Spinal cord (tissue), 9 donors: ENCODE measurements at regions not wholly inside any gene's neighbourhood (a gene's known extent, or its start where the extent isn't known, plus 50 kb on each side); places are given as distances from the start of the nearest gene placed in this dataset.
"Not testable (repeated sequence)": the region's sequence is repeated elsewhere in the genome, so short reads cannot be mapped to it uniquely, and the experiment has no call there.

Source experiments
- DNase-seq, 6 donors: peaks; one replicate each; pipeline versions ENCODE4 v3.0.0 to v3.0.0-alpha.2; 2013 to 2015; ENCODE audit warnings: low spot score in 6 of 6, low read depth in 4 of 6
- H3K27ac ChIP-seq: one replicate; pipeline ENCODE4 v1.5.1; 2013; ENCODE audit warnings: low read depth, low read length, control low read depth
- H3K27me3 ChIP-seq: one replicate; pipeline ENCODE4 v1.6.1; 2013; ENCODE audit warnings: low read length; ENCODE audit not compliant: control insufficient read depth, insufficient read depth
- H3K36me3 ChIP-seq: one replicate; pipeline ENCODE4 v1.6.1; 2013; ENCODE audit warnings: low read length; ENCODE audit not compliant: control insufficient read depth, insufficient read depth
- H3K4me1 ChIP-seq: one replicate; pipeline ENCODE4 v1.6.1; 2013; ENCODE audit warnings: low read length; ENCODE audit not compliant: control insufficient read depth, insufficient read depth
- H3K4me3 ChIP-seq: one replicate; pipeline ENCODE4 v1.5.1; 2013; ENCODE audit warnings: low read depth, low read length, control low read depth
- H3K9me3 ChIP-seq: one replicate; pipeline ENCODE4 v1.6.1; 2013; ENCODE audit warnings: low read length; ENCODE audit not compliant: control insufficient read depth, insufficient read depth
- WGBS: methylation state at CpG from one replicate; pipeline ENCODE4 v1.1.5; 2013; ENCODE audit warnings: missing lambda C conversion rate; ENCODE audit not compliant: insufficient coverage; 5-methylcytosine and 5-hydroxymethylcytosine counted together
- donor health status: healthy.

DNA sequence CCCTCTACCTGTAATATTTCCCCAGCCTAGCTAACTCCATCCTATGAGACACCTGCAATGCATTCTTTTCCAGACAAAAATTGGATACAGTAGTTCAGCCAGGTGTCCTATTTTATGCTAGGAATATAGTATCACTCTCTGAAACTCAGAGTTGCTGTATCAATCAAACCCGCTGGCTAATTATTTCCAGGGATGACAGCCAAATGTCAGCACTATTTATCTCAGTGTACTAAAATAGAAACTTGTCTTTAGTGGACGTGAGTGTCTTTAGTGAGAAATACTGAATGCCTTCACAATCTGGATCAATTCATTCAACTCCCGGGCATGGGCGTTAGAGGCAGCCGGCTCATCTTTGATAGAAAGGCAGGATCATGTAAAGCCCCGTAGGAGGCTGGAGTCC, 196.2 kb downstream of the RBM46 start:
- no CpG with 5 or more reads among the region's 6 CpGs for WGBS
- peak in 2 of 6 donors; percentile 10 to 22 for DNase-seq

GRCh38 chr4:154982187-154983047, 201.3 kb downstream of the RBM46 start:
- Histone ChIP-seq H3K36me3 (no peaks in the 10 kb centered on the region), H3K4me1 (no peaks in the 10 kb centered on the region), H3K27me3 (no peaks in the 10 kb centered on the region), H3K27ac (no peak overlapping the region), H3K9me3 (no peaks in the 10 kb centered on the region), H3K4me3 (no peak overlapping the region)
- peak in 4 of 6 donors; percentile 31 to 86 (median 54) for DNase-seq
- 35% methylated on average over 8 of the region's 10 CpGs for WGBS

More for the DNA sequence above, 196.2 kb downstream of the RBM46 start:
- Histone ChIP-seq H3K27me3 (no peaks in the 10 kb centered on the region), H3K4me1 (no peaks in the 10 kb centered on the region), H3K36me3 (no peaks in the 10 kb centered on the region), H3K27ac (no peak overlapping the region), H3K9me3 (no peaks in the 10 kb centered on the region), H3K4me3 (no peak overlapping the region)

DNA sequence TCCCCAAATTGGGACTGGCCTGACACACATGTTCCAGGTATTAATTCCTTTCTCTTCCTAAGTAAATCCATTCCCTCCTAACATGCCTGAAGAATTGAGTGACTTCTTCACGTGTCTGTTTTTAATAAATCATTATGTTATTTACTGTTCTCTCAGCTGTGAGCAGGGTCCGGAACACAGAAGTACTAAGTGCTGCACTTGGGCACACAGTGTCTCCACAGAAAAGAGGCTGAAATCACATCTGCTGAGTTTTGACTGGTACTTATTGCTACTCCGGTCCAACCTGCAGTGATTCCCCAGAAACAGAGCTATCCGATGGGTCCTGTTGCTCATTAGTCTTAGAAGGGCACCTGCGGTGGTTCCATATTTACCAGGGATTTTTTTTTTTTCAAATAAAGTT, 202.6 kb downstream of the RBM46 start:
- no peak overlapping the region for H3K4me3 ChIP-seq
- no peaks in the 10 kb centered on the region for H3K27me3 ChIP-seq
- H3K4me1 ChIP-seq, result no peaks in the 10 kb centered on the region
- no peaks in the 10 kb centered on the region for H3K36me3 ChIP-seq
- H3K9me3 ChIP-seq, result no peaks in the 10 kb centered on the region
- no peak overlapping the region for H3K27ac ChIP-seq
- DNase-seq, result no peak
- WGBS, result 89% methylated on average over 2 of the region's 5 CpGs

DNA sequence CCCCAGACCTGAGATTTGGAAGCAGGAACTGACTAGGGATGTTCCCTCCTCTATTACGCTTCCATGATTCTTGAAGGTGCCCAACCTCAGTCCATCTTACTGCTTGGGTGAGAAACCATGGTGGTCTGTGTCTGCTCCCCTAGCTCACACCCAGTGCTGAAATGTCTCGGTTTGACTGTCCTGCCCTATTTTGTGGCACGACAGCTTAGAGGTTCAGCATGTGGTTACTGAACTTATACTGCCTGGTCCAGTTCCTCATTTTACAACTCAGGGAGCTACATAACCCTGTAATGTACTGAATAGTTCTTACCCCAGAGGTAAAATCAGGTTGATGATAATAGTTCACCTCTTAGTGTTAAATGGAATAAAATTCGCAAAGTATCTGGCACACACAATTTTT, 203.1 kb downstream of the RBM46 start:
- Histone ChIP-seq H3K27me3 (no peaks in the 10 kb centered on the region), H3K27ac (no peak overlapping the region), H3K4me3 (no peak overlapping the region), H3K4me1 (no peaks in the 10 kb centered on the region), H3K9me3 (no peaks in the 10 kb centered on the region), H3K36me3 (no peaks in the 10 kb centered on the region)
- no peak for DNase-seq
- WGBS, result 100% methylated on average over 1 of the region's 4 CpGs

DNA sequence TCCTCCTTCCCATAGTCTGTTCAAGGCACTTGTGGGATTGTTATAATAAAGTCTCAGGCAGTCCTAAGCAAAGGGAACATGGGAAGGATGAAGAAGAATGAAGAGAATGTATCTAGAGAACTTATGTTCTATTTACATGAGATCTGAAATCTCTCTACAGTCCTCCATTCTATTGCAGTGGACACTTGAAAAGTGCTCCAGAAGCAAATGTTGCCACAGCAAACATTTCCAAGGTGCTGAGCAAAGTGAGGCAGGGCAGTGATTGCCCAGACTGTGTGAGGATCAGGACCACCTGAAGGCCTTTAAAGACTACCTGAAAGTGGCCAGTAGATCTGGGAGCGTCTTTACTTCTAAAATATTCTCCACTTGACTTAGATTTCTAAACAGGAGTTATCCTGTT, 203.5 kb downstream of the RBM46 start:
- WGBS, result no CpG with 5 or more reads among the region's 1 CpG
- Histone ChIP-seq H3K27me3 (no peaks in the 10 kb centered on the region), H3K4me1 (no peaks in the 10 kb centered on the region)

GRCh38 chr4:154985673-154986072, 204.6 kb downstream of the RBM46 start:
- no peak for DNase-seq
- Histone ChIP-seq H3K27ac (no peak overlapping the region), H3K9me3 (no peaks in the 10 kb centered on the region), H3K36me3 (no peaks in the 10 kb centered on the region), H3K4me3 (no peak overlapping the region), H3K4me1 (no peaks in the 10 kb centered on the region), H3K27me3 (no peaks in the 10 kb centered on the region)
- 75% methylated on average over 3 of the region's 5 CpGs for WGBS

More for the DNA sequence above, 203.5 kb downstream of the RBM46 start:
- no peak for DNase-seq
- H3K27ac ChIP-seq, result no peak overlapping the region
- H3K9me3 ChIP-seq, result no peaks in the 10 kb centered on the region
- no peak overlapping the region for H3K4me3 ChIP-seq
- H3K36me3 ChIP-seq, result no peaks in the 10 kb centered on the region

DNA sequence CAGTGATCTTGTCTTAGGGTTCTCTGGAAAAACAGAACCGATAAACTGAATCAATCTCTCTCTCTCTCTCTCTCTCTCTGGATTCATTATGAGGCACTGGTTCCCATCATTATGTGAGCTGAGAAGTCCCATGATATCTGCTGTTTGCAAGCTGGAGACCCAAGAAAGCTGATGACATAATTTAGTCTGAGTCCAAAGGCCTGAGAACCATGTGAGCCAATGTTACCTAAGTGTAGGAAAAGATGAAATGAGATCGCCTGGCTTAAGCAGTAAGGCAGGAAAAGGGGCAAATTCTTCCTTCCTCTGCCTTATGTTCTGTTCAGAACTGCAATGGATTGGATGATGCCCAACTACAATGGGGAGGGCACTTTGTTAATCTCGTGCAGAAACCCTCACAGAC, 207.4 kb downstream of the RBM46 start:
- Histone ChIP-seq H3K4me3 (no peak overlapping the region), H3K27ac (no peak overlapping the region), H3K36me3 (no peaks in the 10 kb centered on the region), H3K9me3 (no peaks in the 10 kb centered on the region), H3K4me1 (no peaks in the 10 kb centered on the region), H3K27me3 (no peaks in the 10 kb centered on the region)
- DNase-seq, result no peak
- no CpG with 5 or more reads among the region's 3 CpGs for WGBS

DNA sequence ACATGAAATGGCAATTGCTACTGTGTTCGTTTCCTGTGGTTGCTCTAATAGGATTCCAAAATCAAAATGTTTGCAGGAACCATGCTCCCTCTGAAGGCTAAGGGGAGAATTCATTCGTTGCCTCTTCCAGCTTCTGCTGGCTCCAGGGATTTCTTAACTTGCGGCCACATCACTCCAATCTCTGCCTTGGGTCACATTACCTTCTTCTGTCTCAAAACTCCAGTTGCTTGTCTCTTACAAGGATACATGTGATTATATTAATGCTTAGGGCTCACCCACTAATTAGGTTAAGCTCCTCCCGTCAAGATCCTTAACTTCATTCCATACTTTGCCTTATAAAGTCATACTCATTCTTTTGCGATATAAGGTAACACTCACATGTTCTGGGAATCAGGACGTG, 208.4 kb downstream of the RBM46 start:
- H3K27me3 ChIP-seq, result no peaks in the 10 kb centered on the region
- no peak overlapping the region for H3K4me3 ChIP-seq
- 83% methylated on average over 2 of the region's 6 CpGs for WGBS
- H3K36me3 ChIP-seq, result no peaks in the 10 kb centered on the region
- no peaks in the 10 kb centered on the region for H3K4me1 ChIP-seq
- peak in 1 of 6 donors; percentile 8 for DNase-seq
- H3K9me3 ChIP-seq, result no peaks in the 10 kb centered on the region
- H3K27ac ChIP-seq, result no peak overlapping the region

- no CpG with 5 or more reads among the region's 5 CpGs for WGBS
- not testable (repeated sequence) for H3K36me3 ChIP-seq, H3K27ac ChIP-seq, H3K4me3 ChIP-seq, H3K4me1 ChIP-seq, DNase-seq, H3K9me3 ChIP-seq, H3K27me3 ChIP-seq
Observed at GRCh38 chr4:154997866-154998265, 210.6 kb upstream of the NPY2R start.

DNA sequence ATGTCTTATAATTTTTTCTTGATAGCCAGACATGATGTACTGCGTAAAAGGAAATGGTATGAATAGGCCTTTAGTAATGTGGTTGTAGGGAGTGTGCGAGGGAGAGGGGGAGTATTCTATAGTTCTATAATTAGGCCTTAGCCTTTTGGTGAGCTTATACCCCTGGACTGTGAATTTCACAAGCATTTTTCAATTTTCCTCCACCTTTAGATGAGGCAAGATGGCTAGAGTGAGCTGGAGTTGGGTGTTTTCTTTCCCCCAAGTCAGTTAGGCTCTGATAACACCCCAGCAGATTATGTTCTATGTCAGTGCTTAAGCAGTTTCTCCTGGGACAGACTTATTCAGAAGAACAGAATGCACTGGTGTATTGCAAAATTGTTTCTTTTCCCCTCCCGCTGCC, 210.2 kb upstream of the NPY2R start:
- Histone ChIP-seq H3K4me1 (no peaks in the 10 kb centered on the region), H3K9me3 (no peaks in the 10 kb centered on the region), H3K4me3 (no peak overlapping the region), H3K27ac (no peak overlapping the region), H3K27me3 (no peaks in the 10 kb centered on the region), H3K36me3 (no peaks in the 10 kb centered on the region)
- no peak for DNase-seq
- WGBS, result no CpG with 5 or more reads among the region's 3 CpGs
